GM12892 (cell line): ENCODE measurements at regions not wholly inside any gene's neighbourhood (a gene's known extent, or its start where the extent isn't known, plus 50 kb on each side); places are given as distances from the start of the nearest gene placed in this dataset.

ENCODE experiments used
- POLR2A ChIP-seq: IDR thresholded peaks from 2 replicates; pipeline ENCODE4 v1.6.1; 2011; ENCODE audit warnings: low read depth, low read length, control low read depth
- TAF1 ChIP-seq: IDR thresholded peaks from 2 replicates; pipeline ENCODE4 v1.6.1; 2011; ENCODE audit warnings: low read depth, mild to moderate bottlenecking, control low read depth, low read length, borderline replicate concordance

DNA sequence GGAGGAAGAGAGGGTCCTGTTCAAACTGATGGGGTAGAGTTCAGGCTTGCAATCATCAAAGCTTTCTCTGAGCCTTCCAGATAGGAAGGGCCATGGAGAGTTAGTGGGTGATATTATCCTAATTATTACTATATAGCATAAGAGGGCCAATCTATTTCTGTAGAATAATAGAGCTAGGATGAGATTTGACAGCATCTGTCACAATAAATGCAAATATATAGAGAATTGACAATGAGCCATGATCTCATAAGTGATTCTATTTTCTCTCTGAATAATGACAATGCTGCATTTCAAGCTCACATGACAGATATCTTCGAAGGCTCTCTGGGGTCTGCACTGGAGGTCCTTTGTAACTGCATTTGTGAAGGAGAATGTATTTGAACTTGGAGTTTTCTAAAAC lies 521.9 kb upstream of the CELF4 start:
- TF ChIP-seq POLR2A: no peak
- TF ChIP-seq TAF1: no peak
